Rectal smooth muscle tissue (tissue), 1 donor: ENCODE measurements at regions not wholly inside any gene's neighbourhood (a gene's known extent, or its start where the extent isn't known, plus 50 kb on each side); places are given as distances from the start of the nearest gene placed in this dataset.

ENCODE experiments used
- H3K27ac ChIP-seq: one replicate; pipeline ENCODE4 v1.7.0; 2013; ENCODE audit warnings: low read depth, low read length, inconsistent platforms
- H3K27me3 ChIP-seq: one replicate; pipeline ENCODE4 v1.7.0; 2013; ENCODE audit warnings: low read length; ENCODE audit not compliant: control insufficient read depth, insufficient read depth
- H3K36me3 ChIP-seq: one replicate; pipeline ENCODE4 v1.7.0; 2013; ENCODE audit warnings: low read length; ENCODE audit not compliant: control insufficient read depth, insufficient read depth
- H3K4me1 ChIP-seq: one replicate; pipeline ENCODE4 v1.7.0; 2013; ENCODE audit warnings: low read length; ENCODE audit not compliant: control insufficient read depth, insufficient read depth
- H3K4me3 ChIP-seq: one replicate; pipeline ENCODE4 v1.7.0; 2013; ENCODE audit warnings: low read length
- H3K9ac ChIP-seq: one replicate; pipeline ENCODE4 v1.7.0; 2013; ENCODE audit warnings: low read length

- Histone ChIP-seq H3K36me3 (no peaks in the 10 kb centered on the region), H3K4me1 (peaks cover 5% of the 10 kb centered on the region), H3K4me3 (no peak overlapping the region), H3K27ac (no peak overlapping the region), H3K9ac (no peak overlapping the region), H3K27me3 (no peaks in the 10 kb centered on the region)
Observed at GRCh38 chr3:161576311-161576710, 79.7 kb downstream of the OTOL1 start.

- Histone ChIP-seq H3K36me3 (no peaks in the 10 kb centered on the region), H3K27ac (no peak overlapping the region), H3K4me3 (no peak overlapping the region), H3K4me1 (peaks cover 5% of the 10 kb centered on the region), H3K27me3 (no peaks in the 10 kb centered on the region), H3K9ac (no peak overlapping the region)
Observed at GRCh38 chr3:161576714-161577510, 80.3 kb downstream of the OTOL1 start.

GRCh38 chr3:161577662-161578061, 81.1 kb downstream of the OTOL1 start:
- Histone ChIP-seq H3K4me3 (no peak overlapping the region), H3K9ac (no peak overlapping the region), H3K27me3 (no peaks in the 10 kb centered on the region), H3K36me3 (no peaks in the 10 kb centered on the region), H3K27ac (no peak overlapping the region), H3K4me1 (peaks cover 5% of the 10 kb centered on the region)

GRCh38 chr3:161579395-161580126, 83.0 kb downstream of the OTOL1 start:
- Histone ChIP-seq H3K36me3 (no peaks in the 10 kb centered on the region), H3K27ac (no peak overlapping the region), H3K27me3 (no peaks in the 10 kb centered on the region), H3K4me1 (peaks cover 5% of the 10 kb centered on the region), H3K9ac (no peak overlapping the region), H3K4me3 (no peak overlapping the region)

- Histone ChIP-seq H3K27me3 (no peaks in the 10 kb centered on the region), H3K9ac (no peak overlapping the region), H3K36me3 (no peaks in the 10 kb centered on the region)
Observed at GRCh38 chr3:161585922-161586321, 89.3 kb downstream of the OTOL1 start.

GRCh38 chr3:161586556-161587235, 90.1 kb downstream of the OTOL1 start:
- no peak overlapping the region for H3K4me3 ChIP-seq
- H3K4me1 ChIP-seq, result no peaks in the 10 kb centered on the region
- H3K9ac ChIP-seq, result no peak overlapping the region
- no peaks in the 10 kb centered on the region for H3K36me3 ChIP-seq
- no peaks in the 10 kb centered on the region for H3K27me3 ChIP-seq
- H3K27ac ChIP-seq, result no peak overlapping the region

More at GRCh38 chr3:161585922-161586321, 89.3 kb downstream of the OTOL1 start:
- Histone ChIP-seq H3K4me1 (no peaks in the 10 kb centered on the region), H3K27ac (no peak overlapping the region), H3K4me3 (no peak overlapping the region)

GRCh38 chr3:161598639-161599038, 102.0 kb downstream of the OTOL1 start:
- Histone ChIP-seq H3K4me1 (no peaks in the 10 kb centered on the region), H3K27ac (no peak overlapping the region), H3K4me3 (no peak overlapping the region), H3K36me3 (no peaks in the 10 kb centered on the region), H3K9ac (no peak overlapping the region), H3K27me3 (no peaks in the 10 kb centered on the region)

GRCh38 chr3:161599697-161600096, 103.1 kb downstream of the OTOL1 start:
- Histone ChIP-seq H3K4me3 (no peak overlapping the region), H3K9ac (no peak overlapping the region), H3K27me3 (no peaks in the 10 kb centered on the region), H3K4me1 (no peaks in the 10 kb centered on the region), H3K36me3 (no peaks in the 10 kb centered on the region), H3K27ac (no peak overlapping the region)

- Histone ChIP-seq H3K27ac (no peak overlapping the region), H3K4me3 (no peak overlapping the region), H3K36me3 (no peaks in the 10 kb centered on the region), H3K9ac (no peak overlapping the region), H3K27me3 (no peaks in the 10 kb centered on the region), H3K4me1 (no peaks in the 10 kb centered on the region)
Observed at GRCh38 chr3:161600173-161600572, 103.6 kb downstream of the OTOL1 start.

GRCh38 chr3:161602475-161602874, 105.9 kb downstream of the OTOL1 start:
- Histone ChIP-seq H3K4me3 (no peak overlapping the region), H3K9ac (no peak overlapping the region), H3K27me3 (no peaks in the 10 kb centered on the region), H3K27ac (no peak overlapping the region), H3K36me3 (no peaks in the 10 kb centered on the region), H3K4me1 (no peaks in the 10 kb centered on the region)

- H3K27ac ChIP-seq, result no peak overlapping the region
Observed at GRCh38 chr3:161602918-161603317, 106.3 kb downstream of the OTOL1 start.

GRCh38 chr3:161607056-161607455, 110.4 kb downstream of the OTOL1 start:
- Histone ChIP-seq H3K4me1 (no peaks in the 10 kb centered on the region), H3K9ac (no peak overlapping the region), H3K27me3 (no peaks in the 10 kb centered on the region)

More at GRCh38 chr3:161602918-161603317, 106.3 kb downstream of the OTOL1 start:
- no peaks in the 10 kb centered on the region for H3K4me1 ChIP-seq
- no peak overlapping the region for H3K4me3 ChIP-seq
- H3K27me3 ChIP-seq, result no peaks in the 10 kb centered on the region
- no peaks in the 10 kb centered on the region for H3K36me3 ChIP-seq
- H3K9ac ChIP-seq, result no peak overlapping the region

More at GRCh38 chr3:161607056-161607455, 110.4 kb downstream of the OTOL1 start:
- Histone ChIP-seq H3K36me3 (no peaks in the 10 kb centered on the region), H3K27ac (no peak overlapping the region), H3K4me3 (no peak overlapping the region)
